ENCODE measurements at regions not wholly inside any gene's neighbourhood (a gene's known extent, or its start where the extent isn't known, plus 50 kb on each side); places are given as distances from the start of the nearest gene placed in this dataset.

- no peak for DNase-seq
Observed at GRCh38 chr5:174236070-174236469, 190.6 kb downstream of the NSG2 start.

- DNase-seq = no peak
Observed at GRCh38 chr5:174239718-174240117, 194.2 kb downstream of the NSG2 start.

- no peak for DNase-seq
Observed at GRCh38 chr5:174242573-174242972, 197.1 kb downstream of the NSG2 start.

- DNase-seq = no peak
Observed at GRCh38 chr5:174243904-174244303, 198.4 kb downstream of the NSG2 start.

GRCh38 chr5:174245516-174246075, 200.1 kb downstream of the NSG2 start:
- DNase-seq = no peak

GRCh38 chr5:174246743-174247142, 201.2 kb downstream of the NSG2 start:
- no peak for DNase-seq

- no peak for DNase-seq
Observed at GRCh38 chr5:174247301-174247700, 201.8 kb downstream of the NSG2 start.

GRCh38 chr5:174251305-174252000, 205.9 kb downstream of the NSG2 start:
- DNase-seq = no peak

- DNase-seq = no peak
Observed at GRCh38 chr5:174252121-174252520, 206.6 kb downstream of the NSG2 start.

GRCh38 chr5:174259696-174260420, 214.4 kb downstream of the NSG2 start:
- DNase-seq = no peak

GRCh38 chr5:174271316-174271715, 225.8 kb downstream of the NSG2 start:
- no peak for DNase-seq

- no peak for DNase-seq
Observed at GRCh38 chr5:174272671-174273070, 227.2 kb downstream of the NSG2 start.

GRCh38 chr5:174273325-174273724, 227.8 kb downstream of the NSG2 start:
- no peak for DNase-seq

- DNase-seq = no peak
Observed at GRCh38 chr5:174275959-174276358, 230.5 kb downstream of the NSG2 start.

- no peak for DNase-seq
Observed at GRCh38 chr5:174281089-174281760, 235.7 kb downstream of the NSG2 start.

- DNase-seq = no peak
Observed at GRCh38 chr5:174281855-174282254, 236.3 kb downstream of the NSG2 start.

- DNase-seq = no peak
Observed at GRCh38 chr5:174282391-174282790, 236.9 kb downstream of the NSG2 start.

- no peak for DNase-seq
Observed at GRCh38 chr5:174283211-174284005, 237.9 kb downstream of the NSG2 start.

- no peak for DNase-seq
Observed at GRCh38 chr5:174284873-174285272, 239.4 kb downstream of the NSG2 start.

GRCh38 chr5:174287761-174288160, 242.3 kb downstream of the NSG2 start:
- DNase-seq = no peak

- DNase-seq = no peak
Observed at GRCh38 chr5:174288439-174288838, 242.9 kb downstream of the NSG2 start.

GRCh38 chr5:174291162-174291561, 245.7 kb downstream of the NSG2 start:
- no peak for DNase-seq

- no peak for DNase-seq
Observed at GRCh38 chr5:174292348-174292747, 246.8 kb downstream of the NSG2 start.

Data from activated CD8-positive, alpha-beta memory T cell treated with anti-CD3 and anti-CD28 coated beads, Interleukin-2, amount 50 U/mL, for 48 hours (primary cell).